ENCODE measurements at regions not wholly inside any gene's neighbourhood (a gene's known extent, or its start where the extent isn't known, plus 50 kb on each side); places are given as distances from the start of the nearest gene placed in this dataset.
A peak's percentile ranks its signal among the peaks of the same experiment; 100 is the strongest.

DNA sequence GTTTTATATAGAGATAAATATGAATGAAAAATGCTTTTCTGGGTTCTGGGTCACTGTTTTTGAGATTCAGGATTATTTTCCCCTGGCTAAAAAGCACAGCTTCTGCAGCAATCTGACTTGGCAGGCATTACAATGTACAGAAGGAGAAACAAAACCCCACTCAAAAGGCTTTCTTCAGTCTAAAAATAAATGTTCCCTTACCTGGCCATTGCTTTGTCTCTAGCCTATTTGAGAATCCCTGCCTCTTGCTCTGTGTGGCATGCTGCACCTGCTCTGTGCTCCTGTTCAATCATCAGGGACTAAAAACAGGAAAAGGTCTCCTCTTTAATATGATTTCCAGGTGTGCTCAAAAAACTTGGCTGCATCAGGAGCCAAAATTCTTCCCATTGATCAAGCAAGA, 187.4 kb upstream of the STAC start:
- DNase-seq (ENCODE audit: low spot score), result no peak

DNA sequence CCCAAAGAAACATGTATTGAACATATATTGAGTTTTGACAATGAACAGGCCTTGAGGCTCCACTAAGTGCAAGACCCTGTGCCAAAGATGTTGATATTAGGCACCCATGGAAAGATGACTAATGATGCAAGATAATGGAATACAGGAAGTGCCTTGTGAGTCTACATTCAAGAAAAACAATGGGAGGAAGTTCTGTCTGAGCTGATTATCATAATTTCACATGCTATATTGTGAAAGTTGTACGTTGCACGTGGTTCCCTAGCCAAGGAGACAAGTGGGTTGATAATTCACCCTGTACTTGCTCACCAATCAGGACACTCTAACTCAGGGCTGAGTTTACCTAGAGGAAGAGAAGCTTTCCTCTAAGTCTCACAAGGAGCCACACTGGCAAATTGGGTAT, 186.9 kb upstream of the STAC start:
- no peak for DNase-seq (ENCODE audit: low spot score)

DNA sequence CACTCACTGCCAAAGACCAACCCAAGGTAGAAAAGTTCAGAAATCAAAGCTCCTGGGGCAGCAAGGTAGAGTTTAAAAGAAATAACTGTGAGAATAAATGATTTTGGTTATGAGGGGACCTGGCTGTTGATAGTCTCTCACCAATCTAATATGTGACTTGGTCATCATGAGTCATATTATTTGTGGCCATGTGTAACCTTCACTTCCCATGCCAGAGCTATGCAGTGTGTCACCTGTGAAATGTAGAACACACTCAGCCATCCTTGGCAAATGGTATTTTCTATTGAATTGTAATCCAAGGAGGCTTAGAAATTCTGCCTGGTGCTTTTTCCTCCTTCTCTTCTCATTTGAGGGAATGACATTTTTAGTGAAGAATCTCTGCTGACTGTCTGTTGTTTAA, 184.2 kb upstream of the STAC start:
- no peak for DNase-seq (ENCODE audit: low spot score)

DNA sequence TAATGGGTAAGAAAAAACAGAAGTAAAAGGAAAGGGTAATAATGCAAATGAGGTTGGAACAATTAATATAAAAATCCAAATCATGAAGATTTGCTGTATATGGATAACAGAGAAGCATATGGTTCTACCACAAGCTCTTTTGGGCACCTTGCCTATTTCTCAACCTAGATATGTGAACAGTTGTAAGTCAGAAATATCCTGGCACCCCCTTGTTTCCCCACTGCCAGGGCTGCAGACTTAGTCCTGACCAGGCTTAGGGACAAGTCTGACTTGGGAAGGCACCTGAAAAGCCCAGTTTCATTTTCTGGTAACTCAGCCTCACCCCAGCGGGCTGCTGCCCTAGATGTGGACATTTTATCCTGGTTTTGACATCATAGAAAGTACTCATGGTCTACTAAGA, 183.2 kb upstream of the STAC start:
- no peak for DNase-seq (ENCODE audit: low spot score)

DNA sequence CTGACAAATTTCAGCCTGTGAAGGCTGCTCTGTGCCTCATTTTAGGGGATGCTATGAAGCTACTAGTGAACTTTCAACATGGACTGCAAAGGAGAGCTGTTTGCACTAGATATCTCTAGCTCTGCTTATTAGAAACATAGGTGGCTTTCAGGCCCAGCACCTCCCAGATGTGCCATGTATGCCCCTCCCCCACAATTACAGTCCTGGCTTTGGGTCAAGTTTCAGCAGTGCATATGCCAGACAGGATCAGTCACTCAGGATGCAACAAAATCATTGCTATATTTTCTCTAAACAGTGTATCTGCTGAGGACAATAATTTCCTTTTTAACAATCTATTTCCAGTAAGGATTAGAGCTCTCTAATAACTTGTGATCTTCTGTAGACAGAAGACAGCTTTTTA, 178.8 kb upstream of the STAC start:
- peak; percentile 29 for DNase-seq (ENCODE audit: low spot score)

DNA sequence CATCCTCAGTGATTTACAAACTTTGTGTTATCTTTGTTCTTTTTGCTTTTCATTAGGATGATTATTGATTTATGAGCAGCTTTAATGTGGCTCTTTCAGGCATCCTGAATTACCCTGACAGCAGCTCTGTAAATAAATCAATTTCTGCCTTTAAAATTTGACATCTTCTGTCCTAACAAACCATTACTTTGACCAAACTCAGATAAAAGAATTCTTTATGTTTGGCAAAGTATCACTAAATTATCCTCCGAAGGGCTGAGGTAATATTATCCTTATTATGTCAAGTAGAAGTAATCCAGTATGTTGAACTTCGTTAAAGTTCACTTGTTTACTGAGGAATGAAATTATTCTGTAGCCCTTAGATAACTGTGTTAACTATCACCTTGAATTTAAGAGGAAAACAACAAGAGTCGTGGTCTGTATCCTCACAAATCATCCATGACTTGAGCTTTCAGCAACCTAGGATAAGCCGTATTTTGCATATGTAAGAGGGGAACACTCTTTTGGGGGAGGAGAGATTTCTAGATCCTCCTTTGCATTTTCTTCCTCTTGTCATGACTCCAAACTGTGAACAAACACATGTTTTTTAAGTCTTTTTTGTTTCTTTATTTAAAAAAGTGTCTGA, 173.2 kb upstream of the STAC start:
- no peak for DNase-seq (ENCODE audit: low spot score)

DNA sequence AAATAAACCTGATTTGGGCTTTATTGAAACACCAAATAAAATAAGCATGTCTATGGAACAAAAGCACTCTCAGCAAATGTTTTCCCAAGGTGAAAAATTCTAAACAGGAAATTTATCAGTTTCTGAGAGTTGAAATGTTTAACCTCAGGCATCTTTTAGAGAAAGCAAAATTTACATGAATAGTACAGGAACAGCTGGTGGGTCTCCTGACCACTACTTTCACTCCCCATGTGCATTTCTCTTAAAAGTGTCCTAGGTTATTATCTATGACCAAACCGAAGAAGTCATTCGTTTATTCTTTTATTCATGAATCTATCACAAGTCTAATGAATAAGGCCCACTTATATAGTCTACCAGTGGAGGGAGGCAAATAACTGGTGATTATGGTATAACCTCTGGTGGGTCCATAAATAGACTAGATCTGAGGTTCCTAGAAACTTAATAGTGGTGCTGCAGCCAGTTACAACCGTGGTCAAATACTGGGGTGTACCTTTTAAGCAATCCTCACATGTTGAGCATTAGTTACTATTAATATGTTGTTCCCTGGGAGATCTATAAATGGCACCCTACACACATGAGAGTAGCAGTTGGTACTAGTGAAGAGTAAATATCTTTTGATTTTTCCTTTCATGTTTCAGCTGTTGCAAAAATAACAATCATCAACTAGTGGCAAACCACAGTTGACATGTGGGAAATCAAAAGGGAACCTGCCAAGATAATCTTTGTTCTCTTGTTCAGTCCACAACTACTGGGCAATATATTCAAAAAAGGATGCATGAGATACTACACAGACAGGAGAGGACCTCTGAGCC, 169.3 kb upstream of the STAC start:
- DNase-seq (ENCODE audit: low spot score), result no peak

DNA sequence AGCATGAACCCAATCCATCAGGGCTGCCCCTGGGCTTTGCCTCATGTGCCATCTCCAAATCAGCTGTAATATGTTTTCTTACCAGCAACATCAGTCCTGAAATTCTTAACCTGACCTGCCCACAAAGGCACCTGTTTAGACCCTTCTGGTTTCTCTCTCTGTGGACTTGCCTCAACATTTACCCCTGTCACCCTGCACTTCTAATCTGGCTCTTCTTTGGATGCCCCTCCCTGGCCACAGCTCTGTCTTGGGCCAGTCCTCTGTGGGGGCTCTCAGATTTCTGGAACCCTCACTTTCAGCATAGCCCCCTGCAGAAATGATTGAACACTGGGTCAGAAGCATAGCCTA, 168.7 kb upstream of the STAC start:
- no peak for DNase-seq (ENCODE audit: low spot score)

DNA sequence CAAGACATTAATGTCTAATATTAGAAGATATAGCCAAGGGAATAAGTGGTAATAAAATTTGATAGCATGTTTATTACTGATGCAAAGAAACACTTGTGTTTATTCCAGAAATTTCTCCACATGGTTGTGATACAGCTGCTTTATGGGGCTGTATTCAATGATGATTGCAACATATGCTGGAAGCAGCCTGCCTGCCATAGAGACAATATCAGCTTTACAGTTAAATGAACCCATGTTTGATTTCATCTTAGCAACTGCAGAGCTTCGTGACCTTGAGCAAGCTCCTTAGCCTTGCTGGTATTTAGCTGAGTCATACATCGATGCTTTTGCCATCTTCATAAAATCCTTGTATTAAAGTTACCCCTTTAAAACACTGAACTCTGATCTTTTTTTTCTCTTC, 168.1 kb upstream of the STAC start:
- DNase-seq (ENCODE audit: low spot score), result no peak

DNA sequence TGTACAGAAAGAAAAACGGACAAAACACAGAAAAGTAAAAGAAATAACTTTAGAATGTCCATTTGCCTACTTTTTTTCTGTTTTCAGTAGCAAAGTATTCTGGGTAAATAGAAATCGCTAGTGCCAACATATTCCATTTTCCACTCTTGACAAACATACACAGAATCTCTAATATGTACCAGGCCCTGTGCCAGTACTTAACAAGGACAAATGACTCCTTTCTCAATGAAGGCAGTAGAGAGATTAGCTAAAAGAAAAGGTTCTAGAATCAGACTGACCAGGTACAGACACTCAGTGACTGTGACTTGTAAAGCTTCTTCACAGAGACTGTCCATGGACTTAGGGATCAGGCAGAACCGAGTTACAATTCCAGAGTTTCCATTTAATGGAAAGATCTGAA, 165.8 kb upstream of the STAC start:
- no peak for DNase-seq (ENCODE audit: low spot score)

DNA sequence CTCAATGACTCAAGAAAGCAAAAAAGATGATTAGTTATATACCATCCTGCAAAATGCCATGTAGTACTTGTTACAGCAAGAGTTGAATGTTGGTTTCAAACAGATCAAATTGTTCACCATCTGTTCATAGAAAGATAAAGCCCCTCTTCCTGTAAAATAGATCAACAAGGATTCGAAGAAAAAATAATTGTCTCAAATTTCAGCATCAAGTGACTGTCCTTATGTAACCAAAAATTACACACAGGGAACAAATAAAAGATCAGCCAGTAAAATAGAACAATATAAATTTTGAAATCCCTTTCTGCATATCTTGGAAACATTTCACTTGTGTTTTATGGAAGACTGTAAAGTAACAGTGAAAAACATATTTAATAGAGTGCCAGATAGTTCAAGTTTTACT, 165.1 kb upstream of the STAC start:
- DNase-seq (ENCODE audit: low spot score), result no peak

DNA sequence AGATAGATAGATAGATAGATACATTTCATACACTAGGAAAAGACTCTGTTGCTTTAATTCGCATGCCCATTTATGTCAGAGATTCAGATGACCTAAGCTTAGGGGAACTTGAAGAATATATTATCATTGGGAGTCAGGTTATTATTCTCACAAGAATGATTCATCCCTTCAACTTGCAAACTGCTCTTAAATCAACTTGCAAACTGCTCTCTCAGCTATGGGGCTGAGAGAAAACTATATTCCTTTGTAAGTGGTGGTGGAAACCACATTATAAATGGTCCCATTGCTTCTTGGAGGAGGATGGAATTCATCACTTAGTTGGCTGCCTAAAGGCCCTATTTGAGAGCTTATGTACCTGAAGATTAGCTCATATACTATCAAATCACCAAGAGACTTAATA, 160.9 kb upstream of the STAC start:
- DNase-seq (ENCODE audit: low spot score), result no peak

DNA sequence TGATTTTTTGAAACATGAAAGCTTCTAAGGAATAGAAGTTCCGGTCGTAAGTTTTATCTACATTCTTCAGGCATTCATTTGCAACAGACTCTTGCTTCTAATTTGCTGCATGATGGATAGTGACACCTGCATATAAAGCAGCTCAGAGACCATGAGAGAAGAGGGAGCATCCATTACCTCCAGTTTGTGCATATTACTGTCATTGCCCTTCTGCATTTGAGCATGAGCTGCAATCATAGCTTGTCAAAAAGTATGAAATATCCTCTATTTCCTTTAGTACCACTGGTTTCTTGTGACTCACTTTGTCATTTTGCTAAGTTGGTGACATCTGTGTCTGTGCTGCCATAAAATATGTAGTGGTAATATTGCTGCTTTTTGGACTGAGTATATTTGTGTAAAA, 160.1 kb upstream of the STAC start:
- no peak for DNase-seq (ENCODE audit: low spot score)

DNA sequence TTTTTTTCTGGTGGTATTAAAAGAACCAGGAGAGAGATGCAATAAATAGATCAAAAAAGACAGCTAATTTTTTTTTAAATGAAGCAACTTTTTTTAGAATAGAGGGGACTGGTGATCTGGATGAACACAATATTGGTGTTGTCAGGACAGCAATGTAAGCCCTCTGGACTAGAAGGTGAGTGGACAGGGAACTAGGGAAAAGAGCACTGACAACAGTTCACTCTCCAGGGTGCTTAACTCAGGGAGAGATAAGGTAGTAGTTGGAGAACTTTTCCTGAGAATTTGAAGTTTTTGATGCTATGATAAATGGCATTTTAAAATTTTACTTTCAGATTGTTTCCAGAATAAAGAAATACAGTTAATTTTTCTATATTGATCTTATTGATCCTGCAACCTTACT, 158.3 kb upstream of the STAC start:
- no peak for DNase-seq (ENCODE audit: low spot score)

DNA sequence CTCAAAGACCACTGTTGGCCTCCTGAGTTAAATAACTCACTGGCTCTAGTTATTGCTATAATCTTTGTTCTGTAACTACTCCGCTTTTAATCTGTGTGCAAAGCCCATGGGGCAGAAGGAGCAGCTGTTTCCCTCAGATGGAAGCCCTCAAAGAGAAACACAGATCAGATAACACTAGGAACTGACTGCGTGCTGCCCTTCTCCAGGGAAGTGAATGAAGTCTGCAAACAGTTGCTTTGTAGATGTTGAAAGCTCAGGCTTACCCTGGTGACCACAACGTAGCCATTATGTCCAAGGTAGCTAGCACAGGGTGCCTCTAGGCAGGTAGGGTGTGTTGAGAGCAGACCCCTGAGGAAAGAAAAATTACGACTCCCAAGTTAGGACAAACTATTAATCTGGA, 152.3 kb upstream of the STAC start:
- no peak for DNase-seq (ENCODE audit: low spot score)

DNA sequence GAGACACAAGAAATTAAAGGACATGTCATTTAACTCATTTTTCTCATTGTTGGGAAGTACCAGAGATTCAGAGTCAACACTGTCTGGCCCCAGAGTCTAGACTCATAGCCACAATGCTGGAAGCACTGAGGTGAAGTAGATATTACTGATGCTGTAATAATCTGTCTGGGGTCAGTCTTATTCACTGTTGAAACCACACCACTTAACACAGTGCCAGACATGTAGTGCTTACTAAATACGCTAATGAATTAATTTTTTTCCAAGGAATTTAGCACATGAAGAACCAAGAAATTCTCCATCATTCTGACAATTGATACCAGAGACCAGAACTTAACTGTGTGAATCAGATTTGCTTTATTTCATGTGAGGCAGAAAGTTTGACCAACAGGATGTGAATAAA, 150.8 kb upstream of the STAC start:
- DNase-seq (ENCODE audit: low spot score), result no peak

DNA sequence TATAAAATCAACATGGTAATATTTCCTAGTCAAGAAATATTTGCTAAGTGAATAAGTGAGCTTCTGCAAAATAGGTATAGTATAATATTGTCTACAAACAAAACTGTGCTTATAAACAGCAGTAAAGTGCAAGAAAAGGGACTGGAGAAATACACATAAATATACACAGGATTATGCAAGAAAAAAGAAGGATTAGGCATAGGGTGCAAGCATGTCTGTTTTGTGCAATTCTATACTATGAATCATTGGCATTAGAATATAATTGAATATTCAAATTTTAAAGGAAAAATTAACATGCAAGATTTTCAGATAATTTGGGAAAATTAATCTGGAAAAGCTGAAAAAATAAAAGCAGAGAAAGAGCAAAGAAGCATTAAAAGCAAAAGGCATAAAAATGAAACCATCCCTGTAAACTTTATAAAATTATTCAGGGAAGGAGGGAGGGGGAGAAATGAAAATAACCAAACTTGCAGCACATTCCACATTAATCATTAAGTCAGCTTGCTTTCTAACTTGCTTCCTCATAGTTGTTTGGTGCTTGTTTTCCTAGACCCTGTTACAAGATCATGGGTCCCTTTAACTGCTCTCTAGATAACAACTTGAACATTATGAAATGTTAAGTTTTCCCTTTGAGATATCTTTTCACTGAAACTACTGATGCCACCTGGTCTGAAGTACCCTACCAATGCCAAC, 147.4 kb upstream of the STAC start:
- no peak for DNase-seq (ENCODE audit: low spot score)

DNA sequence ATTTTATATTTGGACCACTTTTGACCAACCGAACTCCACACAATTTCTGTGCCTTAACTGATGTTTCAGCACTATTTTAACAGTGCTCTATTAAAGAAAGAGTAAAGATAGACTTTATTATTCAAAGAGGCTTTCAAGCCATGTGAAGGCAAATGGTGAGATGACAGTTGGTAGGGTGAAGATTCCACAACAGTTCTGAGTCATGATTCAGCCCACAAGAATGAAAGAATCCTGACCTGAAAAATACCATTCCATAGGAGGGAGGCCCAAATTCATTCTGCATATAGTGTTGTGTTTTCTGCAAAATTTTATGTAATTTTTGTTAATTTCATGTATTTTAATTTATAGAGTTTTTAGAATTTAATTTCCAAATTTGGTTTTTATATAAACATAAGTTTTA, 135.6 kb upstream of the STAC start:
- no peak for DNase-seq (ENCODE audit: low spot score)

DNA sequence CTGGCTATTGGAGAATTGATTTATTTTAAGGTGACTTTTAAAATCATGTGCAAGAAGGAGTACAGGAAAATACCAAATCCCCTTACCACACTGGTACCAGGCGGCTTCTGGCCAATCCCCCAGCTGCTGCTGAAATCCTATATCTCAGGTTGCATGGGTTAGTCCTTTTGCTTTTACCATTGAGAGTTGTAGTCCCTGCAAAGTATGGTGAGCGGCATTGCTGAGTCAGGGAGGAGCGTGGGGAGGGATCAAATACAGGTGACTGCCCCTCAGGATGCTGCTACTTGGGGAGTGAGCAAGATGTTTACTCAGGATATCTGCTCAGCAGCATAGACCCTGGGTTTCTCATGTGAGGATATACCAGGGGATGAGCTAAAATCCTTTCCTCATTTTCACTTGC, 131.9 kb upstream of the STAC start:
- DNase-seq (ENCODE audit: low spot score), result peak; percentile 13

DNA sequence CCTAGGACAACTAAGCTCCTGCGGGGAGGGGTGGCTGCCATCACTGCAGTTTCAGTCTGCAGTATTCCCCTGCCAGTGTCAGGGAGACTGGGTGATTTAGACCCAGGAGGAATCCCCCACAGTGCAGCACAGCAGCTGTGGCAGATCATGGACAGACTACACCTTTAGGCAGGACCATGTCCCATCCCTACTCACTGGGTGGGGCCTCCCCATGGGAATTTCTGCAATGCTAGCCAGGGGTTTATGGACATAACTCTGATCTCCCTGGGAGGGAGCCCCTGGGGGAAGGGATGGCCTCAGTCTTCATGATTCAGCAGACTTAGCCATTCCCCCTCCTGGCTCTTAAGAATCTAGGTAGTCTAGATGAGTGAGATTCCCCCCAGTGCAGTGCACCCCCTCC, 130.1 kb upstream of the STAC start:
- DNase-seq (ENCODE audit: low spot score), result no peak

DNA sequence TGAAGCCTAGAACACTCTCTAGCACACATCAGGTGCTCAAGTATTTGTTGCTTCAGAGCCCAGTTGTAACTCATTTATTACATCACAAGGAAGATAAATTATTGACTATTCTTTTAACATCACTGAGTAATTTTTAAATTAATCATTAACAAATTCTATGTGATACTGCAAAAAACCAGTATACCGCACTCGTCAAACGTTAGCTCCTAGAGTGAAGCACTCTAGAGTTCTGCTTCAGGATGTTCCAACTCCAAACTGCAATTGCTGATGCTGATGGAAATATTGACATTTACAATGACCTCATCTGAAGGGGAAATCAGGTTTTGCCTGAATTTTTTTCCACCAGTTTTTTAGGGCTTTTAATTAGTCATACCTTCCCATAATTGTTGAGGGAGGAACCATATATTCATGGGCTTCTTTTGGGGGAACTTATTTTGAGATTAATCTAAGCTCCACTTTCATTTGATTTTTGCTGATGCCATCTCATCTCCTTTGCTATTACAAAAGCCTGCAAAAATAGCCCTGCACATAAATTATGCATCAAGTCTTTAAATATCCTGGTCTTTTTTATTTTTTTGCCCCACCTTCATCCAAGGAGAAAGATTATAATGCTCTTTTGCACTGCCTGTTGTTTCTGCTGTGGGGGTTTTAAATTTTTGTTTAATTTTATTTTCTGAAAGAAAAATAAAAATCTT, 123.0 kb upstream of the STAC start:
- DNase-seq (ENCODE audit: low spot score), result no peak

DNA sequence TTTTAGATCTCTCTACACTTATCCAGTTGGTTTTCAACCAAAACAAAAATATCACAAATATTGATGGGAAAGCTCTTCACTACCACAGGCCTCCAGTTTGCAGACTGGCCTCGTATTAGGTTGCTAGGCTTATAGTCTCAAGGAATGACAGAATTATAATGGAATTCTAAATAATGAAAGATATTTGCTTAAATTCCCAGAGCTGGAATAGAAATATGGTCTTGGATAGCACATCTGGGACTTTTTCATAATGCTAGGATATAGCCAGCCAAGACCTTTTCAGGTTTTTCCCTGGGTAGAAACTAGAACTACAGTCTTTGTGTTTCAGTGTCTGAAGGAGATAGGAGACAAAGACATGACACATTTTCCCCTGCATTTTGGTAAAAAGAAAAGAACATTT, 121.9 kb upstream of the STAC start:
- no peak for DNase-seq (ENCODE audit: low spot score)

DNA sequence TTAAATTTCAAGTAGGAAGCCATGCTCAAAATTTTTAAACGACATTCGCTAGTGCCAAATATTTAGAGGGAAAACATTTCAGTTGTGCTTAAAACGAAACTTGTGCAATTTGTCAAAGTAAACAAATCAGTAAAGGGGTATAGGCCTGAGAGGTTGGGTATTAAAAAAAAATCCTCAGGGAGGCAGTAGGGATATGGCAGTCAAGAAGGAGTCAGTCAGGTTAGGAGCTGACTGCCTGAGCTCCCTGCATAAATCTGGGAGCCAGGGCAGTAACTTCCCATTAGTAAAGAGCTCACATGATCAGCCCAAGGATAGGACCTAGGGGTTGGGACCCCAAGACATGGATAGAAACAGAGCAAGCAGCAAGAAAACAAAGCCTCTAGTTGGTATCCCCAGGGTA, 120.7 kb upstream of the STAC start:
- no peak for DNase-seq (ENCODE audit: low spot score)
